NCI-H1105 (cell line): ENCODE measurements at regions not wholly inside any gene's neighbourhood (a gene's known extent, or its start where the extent isn't known, plus 50 kb on each side); places are given as distances from the start of the nearest gene placed in this dataset.
"Not testable (repeated sequence)": the region's sequence is repeated elsewhere in the genome, so short reads cannot be mapped to it uniquely, and the experiment has no call there.

ENCODE experiments used
- DNase-seq: peaks from one replicate; lab custom pipeline; 2025; lab: John Stamatoyannopoulos, UW

DNA sequence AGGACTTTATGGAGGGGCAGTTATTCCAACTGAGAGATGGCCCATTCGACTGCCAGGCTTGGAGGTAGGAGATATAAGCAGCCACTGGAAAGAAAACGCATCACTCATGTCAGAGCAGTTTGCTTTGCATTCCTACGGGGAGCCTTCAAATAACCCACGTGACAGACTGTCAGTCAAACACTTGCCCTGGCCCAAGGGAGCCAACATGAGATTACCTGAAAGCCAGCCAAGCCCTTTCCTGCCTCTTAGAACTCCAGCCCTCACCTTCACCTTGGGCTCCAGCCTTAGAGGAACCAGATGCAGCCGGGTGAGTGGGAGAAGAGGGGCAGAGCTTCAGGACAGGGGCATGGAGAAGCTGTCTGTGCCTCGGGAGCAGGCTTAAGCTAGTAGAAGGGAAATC lies 95.3 kb upstream of the CXCL13 start:
- DNase-seq = no peak

- DNase-seq = no peak
Observed at GRCh38 chr4:77525538-77525937, 80.1 kb upstream of the CXCL13 start.

DNA sequence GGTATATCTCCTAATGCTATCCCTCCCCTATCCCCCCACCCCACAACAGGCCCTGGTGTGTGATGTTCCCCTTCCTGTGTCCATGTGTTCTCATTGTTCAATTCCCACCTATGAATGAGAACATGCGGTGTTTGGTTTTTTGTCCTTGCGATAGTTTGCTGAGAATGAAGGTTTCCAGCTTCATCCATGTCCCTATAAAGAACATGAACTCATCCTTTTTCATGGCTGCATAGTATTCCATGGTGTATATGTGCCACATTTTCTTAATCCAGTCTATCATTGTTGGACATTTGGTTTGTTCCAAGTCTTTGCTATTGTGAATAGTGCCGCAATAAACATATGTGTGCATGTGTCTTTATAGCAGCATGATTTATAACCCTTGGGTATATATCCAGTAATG lies 77.7 kb upstream of the CXCL13 start:
- DNase-seq = not testable (repeated sequence)

GRCh38 chr4:77538144-77538543 lies 67.5 kb upstream of the CXCL13 start:
- no peak for DNase-seq

GRCh38 chr4:77538574-77539157 lies 67.0 kb upstream of the CXCL13 start:
- DNase-seq = peak; percentile 13
